Endothelial cell of umbilical vein (primary cell): ENCODE measurements at regions not wholly inside any gene's neighbourhood (a gene's known extent, or its start where the extent isn't known, plus 50 kb on each side); places are given as distances from the start of the nearest gene placed in this dataset.

Experiments used
- EZH2 ChIP-seq: IDR thresholded peaks from 2 replicates; pipeline ENCODE4 v1.6.1; 2012; ENCODE audit warnings: borderline replicate concordance, low read depth, mild to moderate bottlenecking, moderate library complexity, low read length, inconsistent platforms; ENCODE audit not compliant: severe bottlenecking
- MYC ChIP-seq: IDR thresholded peaks from one replicate; pipeline ENCODE4 v1.6.1; 2011; ENCODE audit warnings: mild to moderate bottlenecking, low read depth, low read length
- POLR2A ChIP-seq: IDR thresholded peaks from 2 replicates; pipeline ENCODE4 v1.6.1; 2012; ENCODE audit warnings: low read depth, mild to moderate bottlenecking, control low read depth, low read length
- POLR2AphosphoS5 ChIP-seq: IDR thresholded peaks from 2 replicates; pipeline ENCODE4 v1.6.1; 2012; ENCODE audit warnings: low read depth, mild to moderate bottlenecking, control low read depth, low read length, moderate library complexity; ENCODE audit not compliant: insufficient read depth
- TF ChIP-seq, protein P1 (sequence below), 2 donors: IDR thresholded peaks; 1 replicate in 1 of 2; 2 replicates in 1 of 2; pipeline ENCODE4 v1.5.1; 2011; ENCODE audit warnings: low read length in 2 of 2, mild to moderate bottlenecking in 2 of 2, moderate library complexity in 2 of 2, control low read depth in 1 of 2, inconsistent platforms in 1 of 2, low read depth in 1 of 2; ENCODE audit not compliant: insufficient read depth in 1 of 2; ENCODE audit errors: extremely low read depth in 1 of 2

GRCh38 chr6:78251931-78252330, 599.1 kb downstream of the MEI4 start:
- TF ChIP-seq, protein P1, sequence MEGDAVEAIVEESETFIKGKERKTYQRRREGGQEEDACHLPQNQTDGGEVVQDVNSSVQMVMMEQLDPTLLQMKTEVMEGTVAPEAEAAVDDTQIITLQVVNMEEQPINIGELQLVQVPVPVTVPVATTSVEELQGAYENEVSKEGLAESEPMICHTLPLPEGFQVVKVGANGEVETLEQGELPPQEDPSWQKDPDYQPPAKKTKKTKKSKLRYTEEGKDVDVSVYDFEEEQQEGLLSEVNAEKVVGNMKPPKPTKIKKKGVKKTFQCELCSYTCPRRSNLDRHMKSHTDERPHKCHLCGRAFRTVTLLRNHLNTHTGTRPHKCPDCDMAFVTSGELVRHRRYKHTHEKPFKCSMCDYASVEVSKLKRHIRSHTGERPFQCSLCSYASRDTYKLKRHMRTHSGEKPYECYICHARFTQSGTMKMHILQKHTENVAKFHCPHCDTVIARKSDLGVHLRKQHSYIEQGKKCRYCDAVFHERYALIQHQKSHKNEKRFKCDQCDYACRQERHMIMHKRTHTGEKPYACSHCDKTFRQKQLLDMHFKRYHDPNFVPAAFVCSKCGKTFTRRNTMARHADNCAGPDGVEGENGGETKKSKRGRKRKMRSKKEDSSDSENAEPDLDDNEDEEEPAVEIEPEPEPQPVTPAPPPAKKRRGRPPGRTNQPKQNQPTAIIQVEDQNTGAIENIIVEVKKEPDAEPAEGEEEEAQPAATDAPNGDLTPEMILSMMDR (IDR thresholded peaks at IDR 0.05; ENCODE audit: extremely low read depth in 1 of 2, insufficient read depth in 1 of 2, low read depth in 1 of 2, low read length in 2 of 2) = no peak
- TF ChIP-seq POLR2AphosphoS5 (no peak), POLR2A (no peak), MYC (no peak), EZH2 (no peak)
